ENCODE measurements at regions not wholly inside any gene's neighbourhood (a gene's known extent, or its start where the extent isn't known, plus 50 kb on each side); places are given as distances from the start of the nearest gene placed in this dataset.

DNA sequence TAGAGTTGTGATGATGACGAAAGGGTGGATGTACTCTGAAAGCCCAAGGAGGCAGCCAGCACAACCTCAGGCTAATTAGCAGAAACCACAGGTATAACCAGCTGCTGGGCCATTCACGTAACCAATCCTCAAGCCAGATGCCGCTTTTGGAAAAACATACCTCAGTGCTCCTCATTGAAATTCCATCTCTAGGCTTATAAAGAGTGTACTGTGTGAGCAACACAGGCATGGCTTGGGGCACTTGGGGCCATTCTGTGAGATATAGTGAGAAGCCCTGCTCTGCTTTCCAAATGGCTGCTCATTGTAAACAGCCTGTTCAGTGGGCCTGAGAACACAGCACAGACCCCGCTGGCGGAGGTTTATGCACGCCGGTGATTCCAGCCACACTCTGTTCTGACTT lies 182.1 kb upstream of the HHIP start:
- DNase-seq (ENCODE audit: low spot score), result no peak

DNA sequence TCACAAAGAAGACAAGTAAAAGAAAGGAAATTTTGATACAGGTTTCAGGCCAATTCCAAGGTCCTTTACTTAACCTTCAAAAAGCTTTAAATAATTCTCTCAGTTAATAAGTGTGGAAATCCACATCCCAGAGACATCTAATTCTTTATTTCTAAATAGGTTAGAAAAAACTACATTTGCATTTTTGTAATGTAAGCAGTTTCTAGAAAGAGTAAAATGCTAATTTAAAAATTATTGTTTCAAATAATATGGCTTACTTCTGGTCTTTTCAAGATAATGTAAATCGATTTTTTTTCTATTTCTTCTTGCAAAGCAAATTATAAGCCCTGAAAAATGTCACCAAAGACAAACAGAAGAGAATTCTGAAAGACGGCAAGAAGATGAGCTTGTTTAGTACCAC lies 180.4 kb upstream of the HHIP start:
- DNase-seq (ENCODE audit: low spot score), result no peak

DNA sequence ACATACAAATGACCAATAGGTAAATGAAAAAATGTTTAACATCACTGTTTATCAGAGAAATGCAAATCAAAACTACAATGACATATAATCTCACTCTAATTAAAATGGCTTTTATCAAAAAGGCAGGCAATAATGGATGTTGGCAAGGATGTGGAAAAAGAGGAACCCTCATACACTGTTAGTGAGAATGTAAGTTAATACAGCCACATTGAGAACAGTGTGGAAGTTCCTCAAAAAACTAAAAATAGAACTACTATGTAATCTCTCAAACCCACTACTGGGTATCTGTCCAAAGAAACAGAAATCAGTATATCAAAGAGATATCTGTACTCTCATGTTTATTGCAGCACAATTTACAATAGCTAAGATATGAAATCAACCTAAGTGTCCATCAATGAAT lies 165.9 kb upstream of the HHIP start:
- DNase-seq (ENCODE audit: low spot score), result no peak

DNA sequence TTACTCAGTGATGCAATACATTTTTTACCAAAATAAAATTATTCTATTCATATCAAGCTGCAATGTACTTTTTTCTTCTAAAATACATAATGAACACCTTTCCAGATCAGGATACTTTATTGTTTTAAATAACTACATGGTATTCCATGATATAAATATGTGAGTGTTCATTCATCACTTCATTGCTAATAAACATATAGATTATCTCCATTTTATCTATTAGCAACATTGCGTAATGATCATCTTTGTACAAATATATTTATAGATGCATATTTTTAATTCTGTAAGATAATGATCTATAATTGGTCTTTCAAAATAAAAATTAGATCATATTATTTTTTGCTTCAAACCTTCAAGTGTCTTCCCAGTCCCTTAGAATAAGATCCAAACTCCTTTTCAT lies 156.1 kb upstream of the HHIP start:
- no peak for DNase-seq (ENCODE audit: low spot score)

DNA sequence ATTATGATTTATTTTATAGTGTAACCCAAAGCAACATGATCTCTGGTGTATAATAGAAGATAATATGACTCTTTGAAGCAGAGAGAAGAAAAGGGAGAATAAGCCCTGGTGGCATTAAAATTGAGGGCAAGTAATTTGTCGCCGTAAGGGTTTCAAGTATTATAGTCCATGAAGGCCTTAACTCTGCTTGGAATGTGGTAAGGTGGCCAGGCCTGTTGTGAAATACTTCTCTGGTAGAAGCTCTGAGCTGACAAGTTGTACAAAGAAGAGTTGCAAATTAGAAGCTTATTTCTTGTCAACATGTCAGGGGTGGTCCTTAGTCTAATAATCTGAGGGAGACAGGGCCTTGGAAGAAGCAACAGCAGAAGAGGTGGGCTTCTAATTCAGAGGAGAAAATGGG lies 151.7 kb upstream of the HHIP start:
- DNase-seq (ENCODE audit: low spot score), result no peak

DNA sequence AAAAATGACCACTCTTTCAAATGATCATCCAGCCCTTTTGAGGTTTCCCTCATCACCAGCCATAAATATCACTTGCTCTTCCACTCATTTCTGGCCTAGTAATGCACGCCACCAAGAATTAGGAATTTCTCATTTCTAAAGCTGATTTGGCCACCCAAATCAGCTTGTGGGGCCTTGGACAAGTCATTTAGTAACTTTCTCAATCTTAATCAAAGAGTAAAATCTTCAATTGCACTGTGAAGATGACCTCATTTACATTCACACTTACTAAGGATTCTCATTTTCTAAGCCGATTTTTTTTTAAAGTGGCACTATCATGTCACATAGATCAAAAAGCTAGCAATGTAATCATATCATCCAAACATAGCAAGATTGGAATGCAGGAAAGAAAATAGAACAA lies 150.0 kb upstream of the HHIP start:
- DNase-seq (ENCODE audit: low spot score), result no peak

DNA sequence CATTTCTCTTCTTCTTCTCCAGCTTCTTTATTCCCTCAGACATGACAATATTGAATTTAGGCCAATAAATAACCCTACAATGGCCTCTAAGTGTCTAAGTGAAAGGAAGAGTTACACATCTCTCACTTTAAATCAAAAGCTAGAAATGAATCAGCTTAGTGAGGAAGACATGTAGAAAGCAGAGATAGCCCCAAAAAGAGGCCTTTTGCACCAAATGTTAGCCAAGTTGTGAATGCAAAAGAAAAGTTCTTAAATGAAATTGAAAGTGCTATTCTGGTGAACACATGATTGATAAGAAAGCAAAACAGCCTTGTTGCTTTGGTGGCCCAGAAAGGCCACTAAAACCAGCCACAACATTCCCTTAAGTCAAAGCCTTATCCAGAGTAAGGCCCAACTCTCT lies 146.2 kb upstream of the HHIP start:
- DNase-seq (ENCODE audit: low spot score), result no peak

DNA sequence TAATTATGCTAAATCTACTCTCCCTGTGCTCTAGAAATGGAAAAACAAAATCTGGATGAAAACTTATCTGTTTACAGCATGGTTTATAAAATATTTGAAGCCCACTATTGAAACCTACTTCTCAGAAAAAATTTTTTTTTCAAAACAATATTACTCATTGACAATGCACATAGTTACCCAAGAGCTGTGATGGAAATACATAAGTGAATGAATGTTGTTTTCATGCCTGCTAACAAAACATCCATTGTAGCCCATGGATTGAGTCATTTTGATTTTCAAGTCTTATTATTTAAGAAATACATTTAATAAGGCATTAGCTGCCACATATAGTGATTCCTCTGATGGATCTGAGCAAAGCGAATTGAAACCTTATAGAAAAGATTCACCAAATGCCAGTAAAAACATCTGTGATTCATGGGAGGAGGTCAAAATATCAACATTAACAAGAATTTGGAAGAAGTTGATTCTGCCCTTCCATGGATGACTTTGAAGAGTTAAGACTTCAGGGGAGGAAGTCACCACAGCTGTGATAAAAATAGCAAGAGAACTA lies 144.7 kb upstream of the HHIP start:
- no peak for DNase-seq (ENCODE audit: low spot score)

DNA sequence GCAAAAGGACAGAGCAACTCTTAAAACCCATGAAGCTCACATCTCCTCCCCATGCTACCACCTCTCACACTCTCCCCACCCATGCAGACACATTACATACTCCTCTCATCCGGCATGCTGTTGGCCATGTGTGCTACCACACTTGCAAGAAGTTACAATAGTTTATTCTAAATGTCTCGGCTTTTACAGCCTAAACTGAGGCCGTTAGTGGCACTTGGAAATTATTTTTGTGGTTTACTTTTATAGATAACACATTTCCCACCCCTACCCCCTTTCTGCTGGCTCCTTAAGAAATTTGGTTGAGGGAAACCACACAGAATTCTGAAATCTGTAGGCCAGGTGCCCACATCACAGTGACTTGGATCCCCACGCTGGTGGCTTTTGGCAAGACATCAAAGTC lies 141.1 kb upstream of the HHIP start:
- DNase-seq (ENCODE audit: low spot score), result no peak

DNA sequence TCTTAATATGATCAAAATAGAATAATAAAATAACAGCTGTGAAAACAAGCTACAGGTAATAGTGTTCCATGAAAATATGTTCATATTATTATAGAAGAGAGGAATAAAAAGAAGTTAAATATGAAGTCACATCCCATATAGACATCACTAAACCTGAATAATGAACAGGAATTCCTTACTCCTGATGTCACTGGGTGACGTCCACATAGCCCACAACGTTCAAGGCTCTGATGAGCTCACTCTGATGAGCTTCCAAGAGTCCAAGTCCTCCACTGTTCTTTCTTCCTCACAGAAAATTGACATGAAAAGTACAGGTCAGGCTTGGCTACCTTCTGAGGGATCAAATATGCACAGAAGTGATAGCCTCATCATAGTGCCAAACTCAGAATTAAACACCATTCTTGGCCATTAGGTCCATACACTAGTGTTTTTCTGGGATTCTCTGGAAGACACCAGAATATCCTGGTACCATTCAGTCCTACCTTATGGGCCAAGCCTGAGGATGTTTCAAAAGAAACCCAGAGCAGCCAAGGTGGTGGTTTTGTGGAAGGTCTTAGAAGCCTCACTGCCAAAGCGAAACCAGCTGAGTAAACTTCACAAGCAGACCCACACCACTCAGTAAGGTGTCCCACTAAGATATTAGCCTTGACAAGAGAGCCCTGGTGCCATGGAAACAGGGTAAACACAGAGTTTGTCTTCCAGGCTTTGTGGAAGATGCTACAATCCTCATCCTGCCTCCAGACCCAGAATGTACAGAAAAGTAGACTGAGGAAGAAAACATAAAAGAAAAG lies 138.4 kb upstream of the HHIP start:
- no peak for DNase-seq (ENCODE audit: low spot score)

DNA sequence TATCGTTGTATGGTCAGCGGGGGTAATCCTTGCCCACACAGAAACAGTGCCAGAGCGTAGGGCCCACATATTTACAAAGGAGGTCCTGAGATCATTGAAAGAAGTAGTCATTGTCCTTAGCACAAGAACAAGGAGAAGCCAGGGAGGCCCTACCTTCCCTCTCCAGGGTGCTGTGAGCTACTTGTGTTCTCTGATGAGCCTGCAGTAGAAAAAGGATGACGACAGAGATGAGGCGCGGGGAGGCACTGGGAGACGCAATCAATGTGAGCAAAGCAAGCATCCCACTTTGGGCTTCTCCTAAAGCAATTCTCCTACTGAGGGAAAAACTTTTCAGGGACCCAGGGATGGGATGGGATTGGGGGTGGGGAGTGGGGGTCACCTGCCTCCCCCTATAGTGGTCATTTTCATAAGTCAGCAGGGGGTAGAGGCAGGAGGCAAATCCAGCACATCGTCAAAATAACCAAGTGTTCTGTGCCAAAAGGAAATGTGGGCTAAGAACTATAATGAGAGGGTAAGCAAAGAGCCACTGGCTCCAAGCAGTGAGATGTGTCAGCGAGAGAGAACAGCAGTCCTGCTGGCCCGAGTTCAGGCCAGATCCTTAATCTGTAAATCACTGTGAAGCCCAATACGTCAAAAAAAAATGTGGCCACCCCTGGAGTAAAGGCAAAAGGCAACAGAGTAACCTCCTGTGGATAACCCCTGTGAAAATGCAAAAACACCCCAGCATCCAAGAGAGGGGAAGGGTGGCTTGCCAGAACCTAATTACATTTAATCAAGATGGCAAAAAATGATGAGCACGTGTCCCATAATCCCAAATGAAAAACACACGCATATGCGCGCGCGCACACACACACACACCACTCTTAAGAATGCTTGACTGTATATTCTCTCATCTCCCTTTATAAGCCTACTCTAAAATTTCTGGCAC lies 136.6 kb upstream of the HHIP start:
- DNase-seq (ENCODE audit: low spot score), result no peak

DNA sequence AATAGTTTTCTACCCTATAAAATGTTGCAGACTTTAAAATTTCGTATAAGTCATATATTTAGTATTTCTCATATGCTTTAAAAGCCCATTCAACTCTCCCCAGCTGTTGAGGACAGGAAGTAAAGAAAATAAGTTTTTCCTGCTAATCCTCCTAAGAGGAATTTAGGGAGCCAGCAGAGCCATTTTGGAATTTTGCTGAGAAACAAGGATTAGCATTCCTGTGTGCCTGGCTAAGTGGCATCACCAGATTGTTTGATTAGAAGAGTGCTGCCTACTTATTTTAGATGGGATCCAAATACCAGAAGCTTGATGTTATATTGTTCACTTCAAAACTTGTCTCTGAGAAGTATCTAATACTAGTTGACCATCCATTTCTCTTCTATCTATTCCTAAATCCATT lies 131.2 kb upstream of the HHIP start:
- no peak for DNase-seq (ENCODE audit: low spot score)

DNA sequence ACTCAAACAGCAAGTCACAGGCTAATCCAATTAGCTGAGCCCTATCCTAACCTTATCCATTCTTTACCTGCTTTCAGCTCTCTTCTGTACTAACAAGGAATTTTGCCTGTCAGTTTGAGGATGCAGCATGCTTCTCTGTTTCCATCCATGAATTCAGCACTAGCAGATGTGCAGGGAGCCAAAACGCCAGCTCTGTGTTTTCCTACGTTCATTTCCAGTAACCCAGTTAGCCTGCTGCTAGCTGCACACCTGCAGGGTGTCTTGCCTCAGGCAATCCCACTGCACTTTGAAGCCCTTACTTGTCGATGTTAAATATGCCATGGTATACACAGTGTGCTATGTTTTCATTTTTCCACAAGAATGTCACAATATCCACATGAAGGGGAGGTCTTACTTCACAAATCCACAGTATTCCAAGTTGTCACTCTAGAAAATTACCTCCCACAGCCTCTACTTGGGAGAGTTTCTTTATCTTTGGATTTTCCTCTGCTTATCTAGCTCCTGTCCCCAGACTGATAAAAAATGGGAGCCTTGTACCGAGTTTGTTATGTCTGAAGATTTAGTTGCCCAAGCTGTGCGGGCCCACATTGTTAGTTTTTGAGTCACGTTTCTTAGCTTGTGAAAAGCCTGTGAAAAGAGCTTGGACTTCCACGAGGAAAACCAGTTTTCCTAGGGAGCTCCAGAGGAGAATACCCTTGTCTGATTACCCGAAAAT lies 127.6 kb upstream of the HHIP start:
- no peak for DNase-seq (ENCODE audit: low spot score)

DNA sequence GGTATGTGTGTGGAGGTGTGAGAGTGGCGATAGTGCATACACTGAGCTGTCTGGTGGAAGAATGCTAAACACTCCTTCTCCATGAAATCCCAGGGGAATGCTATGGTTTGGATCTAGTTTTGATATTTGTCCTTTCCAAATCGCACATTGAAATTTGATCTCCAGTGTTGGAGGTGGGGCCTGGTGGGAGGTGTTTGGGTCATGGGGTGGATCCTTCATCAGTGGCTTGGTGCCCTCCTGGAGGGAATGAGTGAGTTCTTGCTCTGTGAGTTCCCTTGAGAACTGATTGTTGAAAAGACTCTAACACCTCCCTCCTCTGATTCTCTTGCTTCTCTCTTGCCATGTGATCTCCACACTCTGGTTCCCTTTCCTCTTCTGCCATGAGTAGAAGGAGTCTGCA lies 114.1 kb upstream of the HHIP start:
- DNase-seq (ENCODE audit: low spot score), result no peak

DNA sequence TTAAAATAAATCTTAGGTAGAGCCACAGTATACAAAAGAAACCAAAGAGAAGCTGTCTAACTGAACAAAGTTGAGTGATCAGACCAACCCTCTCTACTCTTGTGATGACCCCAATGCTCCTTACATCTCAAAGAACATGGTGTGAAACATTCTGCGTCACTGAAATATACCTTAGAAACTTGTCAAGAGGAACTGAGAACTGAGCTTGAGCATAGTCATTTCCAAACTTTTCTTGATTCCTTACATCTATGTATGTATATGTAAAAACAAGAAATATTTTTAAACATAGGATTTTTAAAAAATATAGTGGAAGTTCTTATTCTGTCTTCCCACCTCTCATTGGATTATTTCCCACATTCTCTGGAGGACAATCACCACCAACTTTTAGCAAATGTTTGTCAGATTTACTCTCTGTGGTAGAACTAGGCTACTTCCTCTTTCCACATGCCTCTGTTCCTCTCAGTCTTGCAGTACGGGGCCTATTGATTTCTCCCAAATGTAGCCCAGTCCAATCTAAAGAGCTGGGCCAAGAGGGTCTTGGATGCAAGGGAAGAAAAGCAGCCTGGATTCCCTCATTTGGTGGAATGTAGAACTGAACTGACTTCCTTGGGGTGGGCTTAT lies 98.2 kb upstream of the HHIP start:
- no peak for DNase-seq (ENCODE audit: low spot score)

DNA sequence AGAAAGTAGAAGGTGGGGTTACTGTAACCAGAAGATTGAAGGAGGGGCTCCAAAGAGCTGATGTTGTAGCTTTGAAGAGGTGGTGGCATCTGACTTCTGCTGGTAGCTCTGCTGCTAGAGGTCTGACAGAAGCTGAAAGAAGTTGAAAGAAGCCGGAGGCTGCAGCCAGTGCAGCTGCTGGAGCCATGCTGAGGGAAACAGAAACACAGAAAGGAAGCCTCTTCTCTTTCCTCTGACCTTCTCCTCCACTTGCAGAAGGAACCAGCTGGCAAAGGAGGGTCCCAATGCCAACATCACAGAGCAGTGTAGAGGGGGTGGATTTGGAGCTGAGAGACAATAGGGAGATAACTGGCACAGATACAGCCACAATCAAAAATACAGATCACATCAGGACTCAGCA lies 89.3 kb upstream of the HHIP start:
- DNase-seq (ENCODE audit: low spot score), result no peak

DNA sequence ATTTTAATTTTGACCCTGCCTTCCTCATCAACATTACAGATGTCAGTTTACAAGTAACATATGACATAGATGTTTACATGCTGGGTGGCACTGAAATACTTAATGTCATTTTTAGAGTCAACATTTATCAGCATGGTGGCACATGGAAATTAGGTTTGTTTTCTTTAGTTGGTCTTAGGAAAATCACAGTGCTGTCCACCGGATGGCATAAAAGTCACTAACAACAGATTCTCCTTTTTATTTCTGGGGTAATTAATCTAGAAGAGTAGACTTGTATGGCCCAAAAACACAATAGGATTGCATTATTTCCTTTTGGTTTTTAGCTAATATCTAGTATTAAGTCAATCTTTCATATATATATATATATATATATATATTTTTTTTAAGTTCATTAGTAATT lies 88.6 kb upstream of the HHIP start:
- no peak for DNase-seq (ENCODE audit: low spot score)

DNA sequence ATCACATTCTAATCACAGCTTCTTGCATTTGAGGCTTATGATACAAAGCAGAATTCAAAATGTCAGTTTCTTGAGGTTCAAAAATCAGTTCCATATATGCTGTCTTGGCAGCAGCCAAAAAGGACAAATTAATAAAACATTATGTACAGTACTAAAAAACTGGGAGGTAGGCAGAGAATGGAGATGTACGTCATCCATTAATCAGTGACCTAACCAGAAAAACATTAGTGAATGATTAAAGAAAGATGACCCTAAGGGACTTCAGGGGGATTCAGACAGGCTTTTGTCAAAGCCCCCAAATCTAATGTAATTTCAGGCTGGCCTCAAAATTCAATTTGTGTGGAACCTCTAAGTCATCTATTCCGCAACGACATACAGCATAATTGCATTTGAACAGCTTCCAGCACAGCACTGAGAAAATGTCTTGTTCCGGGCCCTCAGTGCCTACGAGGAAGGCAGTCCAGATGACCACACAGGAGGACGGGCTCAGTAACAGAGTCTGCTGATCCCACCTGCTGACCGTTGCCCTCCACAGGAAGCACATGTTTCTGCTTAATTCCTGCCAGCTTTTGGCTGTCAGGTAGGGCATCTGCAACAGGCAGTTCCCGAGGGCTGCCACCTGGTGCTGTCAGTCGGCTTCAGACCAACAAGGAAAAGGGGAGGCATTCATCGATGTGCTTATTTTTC lies 83.8 kb upstream of the HHIP start:
- DNase-seq (ENCODE audit: low spot score), result peak; percentile 15

DNA sequence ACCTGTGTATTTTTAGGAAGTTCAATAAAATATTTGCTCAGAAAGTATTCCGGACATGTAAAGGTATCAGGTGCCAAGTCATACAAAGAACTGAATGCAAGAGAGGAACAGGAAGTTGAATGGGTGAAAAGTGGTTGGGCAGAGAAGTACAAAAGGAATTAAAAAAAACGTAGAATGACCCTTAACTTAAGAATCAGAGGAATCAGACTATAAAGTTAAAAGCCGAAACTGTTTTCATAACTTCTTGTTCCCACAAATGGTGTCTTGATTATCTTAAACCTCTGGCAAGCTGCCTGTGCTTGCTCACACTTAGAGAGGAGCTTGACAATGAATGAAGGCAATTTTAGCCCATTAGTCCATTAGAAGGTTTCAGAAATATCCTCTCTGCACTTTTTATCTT lies 81.6 kb upstream of the HHIP start:
- DNase-seq (ENCODE audit: low spot score), result no peak

DNA sequence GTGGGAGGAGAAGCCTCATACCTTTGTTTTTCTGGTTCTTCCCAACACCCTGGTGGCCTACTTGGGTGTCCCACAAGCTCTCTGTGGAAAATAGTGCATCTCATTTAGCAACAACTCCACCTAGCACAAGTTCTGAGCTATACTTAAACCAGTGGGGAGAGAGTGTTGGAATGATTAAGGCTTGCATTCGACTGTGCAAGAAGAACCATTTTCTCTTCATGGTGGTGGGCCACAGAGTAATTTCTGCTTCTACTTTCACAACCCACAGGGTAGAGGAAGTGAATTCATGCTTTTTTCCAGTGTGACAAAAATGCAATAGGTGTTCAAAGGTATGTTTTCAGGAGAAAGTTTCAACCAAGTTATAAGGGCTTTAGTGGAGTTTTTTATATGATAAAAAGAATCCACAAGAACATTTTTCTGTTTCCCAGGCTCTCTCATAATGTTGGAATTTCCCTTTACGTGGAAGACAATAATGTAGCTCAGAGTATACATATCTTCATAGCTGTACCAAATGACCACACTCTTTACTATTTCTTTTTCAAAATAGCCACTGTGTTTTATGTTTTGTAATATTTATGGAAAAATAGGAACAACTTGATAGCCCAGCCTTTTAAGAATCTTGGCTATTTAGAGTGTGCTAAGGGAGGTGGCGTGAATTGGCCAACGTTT lies 80.3 kb upstream of the HHIP start:
- DNase-seq (ENCODE audit: low spot score), result no peak

DNA sequence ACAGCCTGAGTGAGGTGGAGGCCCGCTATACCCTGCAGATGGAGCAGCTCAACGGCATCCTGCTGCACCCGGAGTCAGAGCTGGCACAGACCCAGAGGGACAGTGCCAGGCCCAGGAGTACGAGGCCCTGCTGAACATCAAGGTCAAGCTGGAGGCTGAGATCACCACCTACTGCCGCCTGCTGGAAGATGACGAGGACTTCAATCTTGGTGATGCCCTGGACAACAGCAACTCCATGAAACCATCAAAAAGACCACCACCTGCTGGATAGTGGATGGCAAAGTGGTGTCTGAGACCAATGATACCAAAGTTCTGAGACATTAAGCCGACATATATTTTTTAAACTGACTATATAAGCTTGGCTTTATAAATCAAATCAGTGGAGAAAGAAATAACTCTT lies 73.3 kb upstream of the HHIP start:
- DNase-seq (ENCODE audit: low spot score), result no peak

All from iPS-NIHi11 (cell line).